ENCODE measurements at regions not wholly inside any gene's neighbourhood (a gene's known extent, or its start where the extent isn't known, plus 50 kb on each side); places are given as distances from the start of the nearest gene placed in this dataset.

DNA sequence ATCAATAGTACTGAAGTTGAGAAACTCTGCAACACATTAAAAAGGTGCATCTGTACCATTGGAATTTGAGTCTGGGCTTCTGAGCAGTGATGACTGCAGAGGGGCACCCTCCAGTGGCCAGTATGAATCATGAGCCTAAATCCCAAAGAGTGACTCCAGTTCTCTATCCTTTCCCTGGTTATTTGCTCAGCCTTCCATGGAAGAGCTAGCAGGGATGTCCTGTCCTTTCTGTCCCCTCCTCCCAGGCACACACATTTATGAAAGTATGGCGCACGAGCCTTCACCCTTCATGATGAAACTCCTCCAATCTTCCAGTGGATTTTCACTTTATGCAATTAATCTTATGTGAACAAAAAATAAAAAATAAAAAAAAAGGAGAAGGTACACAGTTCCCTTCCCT lies 81.0 kb downstream of the ESM1 start:
- TF ChIP-seq POLR2A (IDR thresholded peaks at IDR 0.05) (no peak), EP300 (IDR thresholded peaks at IDR 0.05) (no peak), POLR2AphosphoS5 (IDR thresholded peaks at IDR 0.05) (no peak)
- TF ChIP-seq, protein P1, sequence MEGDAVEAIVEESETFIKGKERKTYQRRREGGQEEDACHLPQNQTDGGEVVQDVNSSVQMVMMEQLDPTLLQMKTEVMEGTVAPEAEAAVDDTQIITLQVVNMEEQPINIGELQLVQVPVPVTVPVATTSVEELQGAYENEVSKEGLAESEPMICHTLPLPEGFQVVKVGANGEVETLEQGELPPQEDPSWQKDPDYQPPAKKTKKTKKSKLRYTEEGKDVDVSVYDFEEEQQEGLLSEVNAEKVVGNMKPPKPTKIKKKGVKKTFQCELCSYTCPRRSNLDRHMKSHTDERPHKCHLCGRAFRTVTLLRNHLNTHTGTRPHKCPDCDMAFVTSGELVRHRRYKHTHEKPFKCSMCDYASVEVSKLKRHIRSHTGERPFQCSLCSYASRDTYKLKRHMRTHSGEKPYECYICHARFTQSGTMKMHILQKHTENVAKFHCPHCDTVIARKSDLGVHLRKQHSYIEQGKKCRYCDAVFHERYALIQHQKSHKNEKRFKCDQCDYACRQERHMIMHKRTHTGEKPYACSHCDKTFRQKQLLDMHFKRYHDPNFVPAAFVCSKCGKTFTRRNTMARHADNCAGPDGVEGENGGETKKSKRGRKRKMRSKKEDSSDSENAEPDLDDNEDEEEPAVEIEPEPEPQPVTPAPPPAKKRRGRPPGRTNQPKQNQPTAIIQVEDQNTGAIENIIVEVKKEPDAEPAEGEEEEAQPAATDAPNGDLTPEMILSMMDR (IDR thresholded peaks at IDR 0.05): no peak
